BLaER1 treated with 17β-estradiol and CSF1 and Interleukin-3, amounts not matched to agents 10 nM and 100 nM (cell line): ENCODE measurements at regions not wholly inside any gene's neighbourhood (a gene's known extent, or its start where the extent isn't known, plus 50 kb on each side); places are given as distances from the start of the nearest gene placed in this dataset.
"Not testable (repeated sequence)": the region's sequence is repeated elsewhere in the genome, so short reads cannot be mapped to it uniquely, and the experiment has no call there.

ENCODE experiments used
- H3K27ac ChIP-seq, 11 experiments: shearing (Covaris generic); formaldehyde crosslinking; 2 replicates each; pipeline ENCODE4 v1.8.1; 2022
- H3K27me3 ChIP-seq, 11 experiments: shearing (Covaris generic); formaldehyde crosslinking; 2 replicates each; pipeline ENCODE4 v1.8.1; 2022
- H3K36me3 ChIP-seq, 11 experiments: shearing (Covaris generic); formaldehyde crosslinking; 2 replicates each; pipeline ENCODE4 v1.8.1; 2022
- H3K4me1 ChIP-seq, 10 experiments: shearing (Covaris generic); formaldehyde crosslinking; 2 replicates each; pipeline ENCODE4 v1.8.1; 2022
- H3K4me2 ChIP-seq, 11 experiments: shearing (Covaris generic); formaldehyde crosslinking; 2 replicates each; pipeline ENCODE4 v1.8.1; 2022
- H3K4me3 ChIP-seq, 10 experiments: shearing (Covaris generic); formaldehyde crosslinking; 2 replicates each; pipeline ENCODE4 v1.8.1; 2022
- H3K9ac ChIP-seq, 11 experiments: shearing (Covaris generic); formaldehyde crosslinking; 2 replicates each; pipeline ENCODE4 v1.8.1; 2022
- H3K9me3 ChIP-seq, 11 experiments: shearing (Covaris generic); formaldehyde crosslinking; replicated peaks in 1 of 11; 2 replicates each; pipeline ENCODE4 v1.8.1; 2022
- H4K20me1 ChIP-seq, 11 experiments: shearing (Covaris generic); formaldehyde crosslinking; 2 replicates each; pipeline ENCODE4 v1.8.1; 2022
- Cebpa-rat ChIP-seq, 11 experiments: shearing (Covaris generic); IDR thresholded peaks; 2 replicates each; pipeline ENCODE4 v1.8.1; 2022

GRCh38 chr4:126627255-126627654, 1005.5 kb upstream of the INTU start:
- H3K27ac ChIP-seq, result no peak overlapping the region
- H3K4me2 ChIP-seq, result no peak overlapping the region
- H3K9me3 ChIP-seq, result no peaks in the 10 kb centered on the region
- no peak overlapping the region for H3K9ac ChIP-seq
- TF ChIP-seq Cebpa-rat (IDR thresholded peaks at IDR 0.05), result no peak
- H3K27me3 ChIP-seq, result no peaks in the 10 kb centered on the region
- H3K36me3 ChIP-seq, result no peaks in the 10 kb centered on the region
- no peaks in the 10 kb centered on the region for H4K20me1 ChIP-seq
- no peaks in the 10 kb centered on the region for H3K4me1 ChIP-seq
- H3K4me3 ChIP-seq, result no peak overlapping the region

GRCh38 chr4:126628933-126629332, 1003.8 kb upstream of the INTU start:
- Histone ChIP-seq H3K27me3 (no peaks in the 10 kb centered on the region), H3K9me3 (no peaks in the 10 kb centered on the region), H3K4me3 (no peak overlapping the region), H3K27ac (no peak overlapping the region), H3K36me3 (no peaks in the 10 kb centered on the region), H3K9ac (no peak overlapping the region), H4K20me1 (no peaks in the 10 kb centered on the region), H3K4me1 (peaks cover 0 to 6% (median 1%) of the 10 kb centered on the region in 10 experiments; a peak in 5 of 20 replicates), H3K4me2 (no peak overlapping the region)
- TF ChIP-seq Cebpa-rat (IDR thresholded peaks at IDR 0.05), result no peak

- Histone ChIP-seq H3K27me3 (no peaks in the 10 kb centered on the region), H3K4me2 (no peak overlapping the region), H3K4me1 (peaks cover 0 to 6% (median 1%) of the 10 kb centered on the region in 10 experiments; a peak in 5 of 20 replicates), H4K20me1 (no peaks in the 10 kb centered on the region), H3K27ac (no peak overlapping the region), H3K9me3 (no peaks in the 10 kb centered on the region), H3K36me3 (no peaks in the 10 kb centered on the region), H3K9ac (no peak overlapping the region), H3K4me3 (no peak overlapping the region)
- TF ChIP-seq Cebpa-rat (IDR thresholded peaks at IDR 0.05), result no peak
These were observed 1002.5 kb upstream of the INTU start for GRCh38 chr4:126630230-126630629.

DNA sequence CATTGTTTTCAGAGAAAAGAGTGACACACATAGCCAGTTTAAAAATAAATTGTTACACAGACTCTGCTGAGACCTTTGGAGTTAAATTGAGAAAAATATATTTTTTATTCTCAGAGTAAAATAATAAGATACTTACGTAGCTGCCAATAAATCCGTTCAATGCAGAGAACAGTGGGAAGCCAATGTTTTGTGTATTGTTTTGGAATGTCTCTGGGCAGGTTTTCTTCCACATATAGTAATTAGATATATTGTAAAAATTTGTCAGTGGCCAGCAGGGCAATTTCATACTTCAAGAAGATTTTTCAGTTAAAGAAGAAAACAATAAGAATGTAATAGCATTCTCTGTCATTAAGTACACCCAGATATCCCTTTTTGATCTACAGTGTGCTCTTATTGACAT, 999.5 kb upstream of the INTU start:
- no peak for TF ChIP-seq Cebpa-rat (IDR thresholded peaks at IDR 0.05)
- Histone ChIP-seq H4K20me1 (no peaks in the 10 kb centered on the region), H3K4me2 (0 out of 22 replicates have a peak overlapping the region, but pooled peaks of 1 of the 11 experiments have one; percentile 8), H3K9ac (no peak overlapping the region), H3K4me3 (no peak overlapping the region), H3K9me3 (no peaks in the 10 kb centered on the region), H3K27ac (no peak overlapping the region), H3K27me3 (no peaks in the 10 kb centered on the region), H3K4me1 (peaks cover 0 to 6% (median 1%) of the 10 kb centered on the region in 10 experiments; a peak in 5 of 20 replicates), H3K36me3 (no peaks in the 10 kb centered on the region)

DNA sequence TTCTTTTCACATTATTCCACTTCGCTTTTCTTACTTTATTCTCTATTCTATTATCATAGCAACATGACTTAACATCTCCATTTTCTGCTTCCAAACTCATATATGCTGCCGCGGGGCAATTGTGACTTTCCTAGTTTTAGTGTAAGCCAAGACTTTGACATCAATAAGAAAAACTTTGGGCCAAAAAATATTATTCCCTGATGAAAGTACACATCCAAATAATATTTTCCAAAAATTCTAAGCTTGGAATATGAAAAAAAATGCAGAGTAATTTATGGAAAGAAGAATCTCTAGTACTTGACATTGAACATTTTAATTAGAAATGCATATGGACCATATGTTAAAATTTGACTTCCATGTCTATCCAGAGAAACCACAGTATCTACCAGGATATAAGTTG, 995.1 kb upstream of the INTU start:
- no peaks in the 10 kb centered on the region for H3K36me3 ChIP-seq
- TF ChIP-seq Cebpa-rat (IDR thresholded peaks at IDR 0.05), result no peak
- peaks cover 0 to 5% (median 1%) of the 10 kb centered on the region in 10 experiments; a peak in 5 of 20 replicates for H3K4me1 ChIP-seq
- no peaks in the 10 kb centered on the region for H3K27me3 ChIP-seq
- no peak overlapping the region for H3K4me3 ChIP-seq
- no peak overlapping the region for H3K4me2 ChIP-seq
- H3K9me3 ChIP-seq, result no peaks in the 10 kb centered on the region
- no peak overlapping the region for H3K27ac ChIP-seq
- H4K20me1 ChIP-seq, result no peaks in the 10 kb centered on the region
- no peak overlapping the region for H3K9ac ChIP-seq

DNA sequence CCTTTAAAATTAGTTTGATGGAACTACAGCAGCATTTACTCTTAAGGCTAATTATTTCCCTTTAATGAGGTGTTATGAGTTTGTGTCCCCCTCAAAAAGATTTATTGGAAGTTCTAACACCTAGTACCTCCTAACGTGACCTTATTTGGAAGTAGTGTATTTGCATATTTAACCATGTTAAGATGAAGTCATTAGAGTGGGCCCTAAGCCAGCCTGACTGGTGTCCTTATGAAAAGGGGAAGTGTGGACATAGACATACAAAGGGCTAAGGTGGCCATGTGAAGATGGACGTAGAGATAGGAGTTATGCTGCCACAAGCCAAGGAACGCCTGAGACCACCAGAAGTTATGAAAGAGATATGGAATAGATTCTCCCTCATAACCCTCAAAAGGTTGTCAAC, 985.4 kb upstream of the INTU start:
- no peak overlapping the region for H3K9ac ChIP-seq
- H3K27me3 ChIP-seq, result no peaks in the 10 kb centered on the region
- TF ChIP-seq Cebpa-rat (IDR thresholded peaks at IDR 0.05), result no peak
- H3K4me2 ChIP-seq, result no peak overlapping the region
- no peak overlapping the region for H3K27ac ChIP-seq
- no peaks in the 10 kb centered on the region for H3K36me3 ChIP-seq
- no peaks in the 10 kb centered on the region for H4K20me1 ChIP-seq
- no peak overlapping the region for H3K4me3 ChIP-seq
- H3K4me1 ChIP-seq, result no peaks in the 10 kb centered on the region
- H3K9me3 ChIP-seq, result no peaks in the 10 kb centered on the region

DNA sequence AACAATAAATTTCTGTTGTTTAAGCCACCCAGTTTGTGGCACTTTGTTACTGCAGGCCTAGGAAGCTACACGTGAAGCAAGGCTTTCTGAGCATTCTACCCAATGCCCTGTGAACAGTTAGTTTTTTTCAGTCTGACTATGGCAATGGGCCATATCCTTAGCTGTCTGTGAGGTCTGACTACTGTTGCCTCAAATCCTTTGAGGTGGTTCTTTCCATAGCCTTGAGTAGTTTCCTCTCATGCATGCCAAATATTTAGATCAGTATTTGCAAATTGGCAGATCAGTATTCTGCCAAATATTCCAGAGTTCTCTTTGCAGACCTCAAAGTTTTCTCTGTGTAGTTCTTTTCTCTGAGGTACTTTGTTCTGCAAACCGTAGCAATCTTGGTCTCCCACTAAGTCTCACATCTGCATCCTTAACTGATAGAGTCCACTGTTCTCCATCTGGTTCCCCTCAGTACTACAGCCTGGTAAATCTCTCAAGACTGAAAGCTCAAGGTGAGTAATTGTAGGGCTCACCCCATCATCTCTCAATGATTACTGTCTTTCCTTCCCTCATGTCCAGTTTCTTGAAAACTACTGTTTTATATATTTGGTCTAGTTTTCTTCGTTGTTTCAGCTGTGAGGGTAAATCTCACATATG, 984.9 kb upstream of the INTU start:
- no peaks in the 10 kb centered on the region for H4K20me1 ChIP-seq
- no peak overlapping the region for H3K4me2 ChIP-seq
- H3K9me3 ChIP-seq, result no peaks in the 10 kb centered on the region
- no peak overlapping the region for H3K4me3 ChIP-seq
- H3K36me3 ChIP-seq, result no peaks in the 10 kb centered on the region
- no peaks in the 10 kb centered on the region for H3K27me3 ChIP-seq
- H3K9ac ChIP-seq, result no peak overlapping the region
- no peaks in the 10 kb centered on the region for H3K4me1 ChIP-seq
- H3K27ac ChIP-seq, result no peak overlapping the region
- TF ChIP-seq Cebpa-rat (IDR thresholded peaks at IDR 0.05), result no peak

DNA sequence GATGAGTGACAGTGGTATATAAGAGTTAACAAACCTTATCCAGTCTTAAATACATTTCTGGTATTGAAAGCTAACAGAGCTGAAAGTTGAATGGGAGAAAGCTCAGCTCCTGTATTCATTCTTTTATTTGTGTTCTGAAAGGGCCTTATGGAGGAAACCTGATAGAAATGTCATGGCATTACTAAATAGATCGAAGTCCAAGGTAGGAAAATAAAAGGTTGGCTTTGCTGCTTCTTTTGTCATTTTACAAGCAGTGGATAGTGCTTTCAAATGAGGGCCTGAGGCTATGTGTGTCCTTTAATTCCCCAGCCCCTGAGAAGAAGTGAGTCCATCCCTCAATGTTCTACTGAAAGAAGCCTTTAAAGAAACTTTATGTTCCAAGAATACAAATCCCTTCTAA, 974.3 kb upstream of the INTU start:
- Histone ChIP-seq H3K4me1 (no peaks in the 10 kb centered on the region), H3K9me3 (no peaks in the 10 kb centered on the region), H3K36me3 (no peaks in the 10 kb centered on the region), H3K9ac (no peak overlapping the region), H4K20me1 (no peaks in the 10 kb centered on the region), H3K27me3 (no peaks in the 10 kb centered on the region), H3K27ac (no peak overlapping the region), H3K4me2 (no peak overlapping the region), H3K4me3 (no peak overlapping the region)
- TF ChIP-seq Cebpa-rat (IDR thresholded peaks at IDR 0.05), result no peak

DNA sequence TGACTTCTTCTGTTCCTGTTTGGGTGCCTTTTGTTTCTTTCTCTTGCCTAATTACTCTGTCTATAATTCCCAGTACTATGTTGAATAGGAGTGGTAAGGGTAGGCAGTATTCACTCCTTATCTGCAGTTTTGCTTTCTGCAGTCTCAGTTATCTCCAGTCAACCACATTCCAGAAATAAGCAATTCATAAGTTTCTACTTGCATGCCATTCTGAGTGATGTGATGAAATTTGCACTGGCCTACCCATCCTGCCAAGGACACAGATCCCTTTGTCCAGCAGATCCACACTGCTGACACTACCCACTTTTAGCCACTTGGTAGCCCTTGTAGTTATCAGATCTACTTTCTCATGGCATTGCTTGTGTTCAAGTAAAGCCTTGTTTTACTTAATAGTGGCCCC, 971.6 kb upstream of the INTU start:
- Histone ChIP-seq H3K4me3 (no peak overlapping the region), H3K27ac (no peak overlapping the region), H4K20me1 (no peaks in the 10 kb centered on the region), H3K9ac (no peak overlapping the region), H3K4me2 (no peak overlapping the region), H3K9me3 (no peaks in the 10 kb centered on the region), H3K4me1 (no peaks in the 10 kb centered on the region), H3K36me3 (no peaks in the 10 kb centered on the region), H3K27me3 (no peaks in the 10 kb centered on the region)
- no peak for TF ChIP-seq Cebpa-rat (IDR thresholded peaks at IDR 0.05)

GRCh38 chr4:126664839-126665238, 967.9 kb upstream of the INTU start:
- no peaks in the 10 kb centered on the region for H3K27me3 ChIP-seq
- H3K9ac ChIP-seq, result no peak overlapping the region
- H3K4me1 ChIP-seq, result no peaks in the 10 kb centered on the region
- no peaks in the 10 kb centered on the region for H3K9me3 ChIP-seq
- no peaks in the 10 kb centered on the region for H3K36me3 ChIP-seq
- H4K20me1 ChIP-seq, result no peaks in the 10 kb centered on the region
- H3K4me3 ChIP-seq, result no peak overlapping the region
- H3K27ac ChIP-seq, result no peak overlapping the region
- no peak overlapping the region for H3K4me2 ChIP-seq
- TF ChIP-seq Cebpa-rat (IDR thresholded peaks at IDR 0.05), result no peak

- not testable (repeated sequence) for H3K4me2 ChIP-seq, H3K27ac ChIP-seq, H3K4me3 ChIP-seq, H3K4me1 ChIP-seq, H3K36me3 ChIP-seq, H3K9me3 ChIP-seq, H3K9ac ChIP-seq, H4K20me1 ChIP-seq, H3K27me3 ChIP-seq
These were observed 962.7 kb upstream of the INTU start for GRCh38 chr4:126670038-126670437.
